Osteoblast (primary cell): ENCODE measurements at regions not wholly inside any gene's neighbourhood (a gene's known extent, or its start where the extent isn't known, plus 50 kb on each side); places are given as distances from the start of the nearest gene placed in this dataset.
"Not testable (repeated sequence)": the region's sequence is repeated elsewhere in the genome, so short reads cannot be mapped to it uniquely, and the experiment has no call there.

ENCODE experiments used
- DNase-seq: peaks from one replicate; pipeline ENCODE4 v3.0.0; 2011; ENCODE audit warnings: low spot score, mixed read lengths; ENCODE audit not compliant: insufficient read length; ENCODE audit errors: missing footprints
- H2AFZ ChIP-seq: 2 replicates; pipeline ENCODE4 v1.6.0; 2011; ENCODE audit warnings: mild to moderate bottlenecking, low read length
- H3K27ac ChIP-seq: 2 replicates; pipeline ENCODE4 v1.5.1; 2011; ENCODE audit warnings: mild to moderate bottlenecking, low read depth, low read length, moderate library complexity
- H3K27me3 ChIP-seq: 2 replicates; pipeline ENCODE4 v1.6.0; 2012; ENCODE audit warnings: mild to moderate bottlenecking, control low read depth, inconsistent platforms, low read length, moderate library complexity; ENCODE audit not compliant: insufficient read depth
- H3K36me3 ChIP-seq: 2 replicates; pipeline ENCODE4 v1.5.1; 2011; ENCODE audit warnings: mild to moderate bottlenecking, low read length, control low read depth, moderate library complexity; ENCODE audit not compliant: insufficient read depth
- H3K4me1 ChIP-seq: 2 replicates; pipeline ENCODE4 v1.5.1; 2011; ENCODE audit warnings: mild to moderate bottlenecking, low read length, control low read depth, moderate library complexity; ENCODE audit not compliant: insufficient read depth
- H3K4me2 ChIP-seq: 2 replicates; pipeline ENCODE4 v1.6.0; 2011; ENCODE audit warnings: mild to moderate bottlenecking, low read length; ENCODE audit not compliant: insufficient read depth
- H3K4me3 ChIP-seq: fragments of 200-600 bp; sonication (generic); 3 replicates; pipeline ENCODE4 v1.5.1; 2012; ENCODE audit warnings: mild to moderate bottlenecking, low read length, inconsistent platforms; ENCODE audit not compliant: insufficient read depth
- H3K79me2 ChIP-seq: 2 replicates; pipeline ENCODE4 v1.6.0; 2012; ENCODE audit warnings: mild to moderate bottlenecking, low read length, control low read depth, inconsistent platforms; ENCODE audit not compliant: insufficient read depth
- H3K9me3 ChIP-seq: 2 replicates; pipeline ENCODE4 v1.5.1; 2011; ENCODE audit warnings: low read depth, low read length, control low read depth
- H4K20me1 ChIP-seq: 2 replicates; pipeline ENCODE4 v1.6.0; 2012; ENCODE audit warnings: mild to moderate bottlenecking, low read length, control low read depth; ENCODE audit not compliant: insufficient read depth
- CTCF ChIP-seq: IDR thresholded peaks from 2 replicates; pipeline ENCODE4 v1.5.1; 2011; ENCODE audit warnings: mild to moderate bottlenecking, low read depth, low read length, moderate library complexity; ENCODE audit errors: extremely low read depth

DNA sequence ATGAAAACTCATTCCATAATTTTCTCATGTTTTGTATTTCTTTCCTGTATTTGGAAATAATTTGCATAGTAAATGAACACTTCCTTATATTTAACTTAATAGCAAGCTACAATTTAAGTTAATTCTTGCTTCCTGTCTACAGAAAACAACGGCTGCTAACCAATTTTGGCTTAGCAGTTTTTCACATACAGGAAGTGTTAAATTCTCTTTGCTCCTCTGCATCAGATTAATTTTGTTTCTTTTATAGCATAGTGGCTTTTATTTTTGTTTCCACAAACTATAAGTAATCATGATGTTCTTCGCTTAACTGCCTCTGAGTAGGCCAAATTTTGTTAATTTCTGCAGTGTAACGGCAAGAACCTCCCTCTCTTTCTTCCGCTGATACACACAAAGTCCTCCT lies 182.9 kb downstream of the ALX1 start:
- Histone ChIP-seq H3K36me3 (no peaks in the 10 kb centered on the region), H3K9me3 (no peaks in the 10 kb centered on the region), H3K27ac (no peak overlapping the region), H4K20me1 (no peaks in the 10 kb centered on the region), H3K4me3 (no peak overlapping the region), H3K4me2 (no peak overlapping the region), H2AFZ (no peak overlapping the region), H3K4me1 (no peaks in the 10 kb centered on the region), H3K27me3 (no peaks in the 10 kb centered on the region), H3K79me2 (no peaks in the 10 kb centered on the region)
- no peak for TF ChIP-seq CTCF
- no peak for DNase-seq

- no peaks in the 10 kb centered on the region for H3K27me3 ChIP-seq
Measured at GRCh38 chr12:85466890-85467289, 186.9 kb downstream of the ALX1 start.

DNA sequence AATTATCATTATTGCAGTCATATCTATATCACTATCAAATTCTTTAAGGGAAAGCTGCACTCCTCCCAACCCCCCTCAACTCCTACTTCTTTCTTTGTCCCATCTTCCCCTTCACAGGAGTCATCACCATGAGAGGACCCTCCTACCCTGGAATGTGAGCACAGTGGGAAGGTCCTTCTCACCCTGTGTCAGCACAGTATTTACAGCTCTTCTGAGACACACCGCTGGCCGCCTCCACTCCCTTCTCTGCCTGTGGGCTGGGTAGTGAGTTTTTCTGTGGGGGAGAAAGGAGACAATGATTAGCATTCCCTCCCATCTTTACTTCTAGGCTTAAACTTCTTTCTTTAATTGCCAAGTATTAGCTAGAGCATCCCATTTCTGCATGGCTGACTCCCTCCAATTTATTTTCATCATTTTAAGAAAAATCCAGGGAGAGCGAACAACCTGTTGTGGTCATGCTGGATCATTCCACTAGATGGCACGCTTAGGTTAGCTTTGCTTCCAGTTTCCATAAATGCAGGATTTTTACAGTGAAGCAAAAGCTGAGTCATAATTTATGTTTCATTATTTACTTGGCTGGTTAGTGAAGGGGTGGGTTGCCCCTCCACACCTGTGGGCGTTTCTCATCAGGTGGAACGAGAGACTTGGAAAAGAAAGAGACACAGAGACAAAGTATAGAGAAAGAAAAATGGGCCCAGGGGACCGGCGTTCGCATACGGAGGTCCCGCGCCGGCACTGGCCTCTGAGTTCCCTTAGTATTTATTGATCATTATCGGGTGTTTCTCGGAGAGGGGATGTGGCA lies 188.5 kb downstream of the ALX1 start:
- no peaks in the 10 kb centered on the region for H3K79me2 ChIP-seq
- H3K27ac ChIP-seq = no peak overlapping the region
- H3K27me3 ChIP-seq = no peaks in the 10 kb centered on the region
- TF ChIP-seq CTCF = peak; percentile 82
- no peaks in the 10 kb centered on the region for H4K20me1 ChIP-seq
- no peaks in the 10 kb centered on the region for H3K4me1 ChIP-seq
- no peaks in the 10 kb centered on the region for H3K36me3 ChIP-seq
- peak overlapping the region; percentile 17 for H2AFZ ChIP-seq
- H3K9me3 ChIP-seq = no peaks in the 10 kb centered on the region
- peak overlapping the region; percentile 51 for H3K4me3 ChIP-seq
- DNase-seq = peak; percentile 36
- H3K4me2 ChIP-seq = peak overlapping the region; percentile 68

More at GRCh38 chr12:85466890-85467289, 186.9 kb downstream of the ALX1 start:
- Histone ChIP-seq H2AFZ (no peak overlapping the region), H3K27ac (no peak overlapping the region), H3K4me3 (no peak overlapping the region), H3K4me1 (no peaks in the 10 kb centered on the region), H4K20me1 (no peaks in the 10 kb centered on the region), H3K36me3 (no peaks in the 10 kb centered on the region), H3K79me2 (no peaks in the 10 kb centered on the region), H3K9me3 (no peaks in the 10 kb centered on the region), H3K4me2 (no peak overlapping the region)
- TF ChIP-seq CTCF = no peak
- no peak for DNase-seq

GRCh38 chr12:85469158-85470086 lies 189.4 kb downstream of the ALX1 start:
- H3K27me3 ChIP-seq, H3K27ac ChIP-seq, H3K36me3 ChIP-seq, DNase-seq, H3K79me2 ChIP-seq, H4K20me1 ChIP-seq, H3K4me1 ChIP-seq, H3K9me3 ChIP-seq: not testable (repeated sequence)
- peak overlapping the region; percentile 17 for H2AFZ ChIP-seq
- peak overlapping the region; percentile 68 for H3K4me2 ChIP-seq
- H3K4me3 ChIP-seq = peak overlapping the region; percentile 51

- H3K27me3 ChIP-seq, H3K4me2 ChIP-seq, H3K4me1 ChIP-seq, H3K4me3 ChIP-seq, H3K9me3 ChIP-seq, H3K27ac ChIP-seq, DNase-seq, H4K20me1 ChIP-seq, H2AFZ ChIP-seq, H3K79me2 ChIP-seq, H3K36me3 ChIP-seq: not testable (repeated sequence)
Measured at GRCh38 chr12:85475277-85475676, 195.3 kb downstream of the ALX1 start.
